GM23338 (cell line): ENCODE measurements at regions not wholly inside any gene's neighbourhood (a gene's known extent, or its start where the extent isn't known, plus 50 kb on each side); places are given as distances from the start of the nearest gene placed in this dataset.

Experiments
- ATAC-seq: fragments of 200-7000 bp; cut with Tn5 transposase; 3 replicates; pipeline ENCODE4 v1.9.1; 2020
- DNase-seq: peaks from one replicate; pipeline ENCODE4 v3.0.0-alpha.2; 2015; ENCODE audit warnings: low spot score
- H2AFZ ChIP-seq: fragments of 200-600 bp; sonication (generic); 2 replicates; pipeline ENCODE4 v1.8.0; 2016; ENCODE audit warnings: antibody characterized with exemption, mild to moderate bottlenecking, moderate library complexity
- H3F3A ChIP-seq: fragments of 200-600 bp; sonication (generic); replicated peaks from 2 replicates; pipeline ENCODE4 v1.8.0; 2017; ENCODE audit warnings: antibody characterized with exemption, mixed run types, low read depth
- H3K27ac ChIP-seq: fragments of 200-600 bp; sonication (generic); 2 replicates; pipeline ENCODE4 v1.6.1; 2016; ENCODE audit warnings: low read depth
- H3K27me3 ChIP-seq: fragments of 200-600 bp; sonication (generic); 2 replicates; pipeline ENCODE4 v1.8.0; 2016; ENCODE audit warnings: mild to moderate bottlenecking, mixed run types, moderate library complexity; ENCODE audit not compliant: insufficient read depth
- H3K36me3 ChIP-seq: fragments of 200-600 bp; sonication (generic); 2 replicates; pipeline ENCODE4 v1.8.0; 2016; ENCODE audit warnings: mild to moderate bottlenecking; ENCODE audit not compliant: insufficient read depth
- H3K4me1 ChIP-seq: fragments of 200-600 bp; sonication (generic); 2 replicates; pipeline ENCODE4 v1.8.0; 2016; ENCODE audit warnings: mild to moderate bottlenecking, moderate library complexity; ENCODE audit not compliant: insufficient read depth
- H3K4me2 ChIP-seq: fragments of 200-600 bp; sonication (generic); 2 replicates; pipeline ENCODE4 v1.7.1; 2017; ENCODE audit warnings: mixed run types
- H3K4me3 ChIP-seq: fragments of 200-600 bp; sonication (generic); 2 replicates; pipeline ENCODE4 v1.6.1; 2016; ENCODE audit warnings: mixed run types
- H3K79me2 ChIP-seq: fragments of 200-600 bp; sonication (generic); replicated peaks from 2 replicates; pipeline ENCODE4 v1.8.0; 2017; ENCODE audit warnings: mild to moderate bottlenecking; ENCODE audit not compliant: insufficient read depth
- H3K9me2 ChIP-seq: fragments of 200-600 bp; sonication (generic); 2 replicates; pipeline ENCODE4 v1.8.0; 2017; ENCODE audit not compliant: insufficient read depth
- H4K20me1 ChIP-seq: fragments of 200-600 bp; sonication (generic); replicated peaks from 2 replicates; pipeline ENCODE4 v1.8.0; 2017; ENCODE audit warnings: mild to moderate bottlenecking; ENCODE audit not compliant: insufficient read depth
- H3K27ac Mint-ChIP-seq: 2 replicates; pipeline ENCODE4 v1.8.0; 2020; ENCODE audit warnings: inconsistent platforms, mild to moderate bottlenecking, moderate library complexity, mixed read lengths
- H3K27me3 Mint-ChIP-seq: 3 replicates; pipeline ENCODE4 v1.8.0; 2022; ENCODE audit warnings: low read depth, mild to moderate bottlenecking, moderate library complexity, mixed read lengths, inconsistent platforms; ENCODE audit not compliant: insufficient read depth, poor library complexity
- H3K36me3 Mint-ChIP-seq: 3 replicates; pipeline ENCODE4 v1.8.0; 2021; ENCODE audit warnings: low read depth, mild to moderate bottlenecking, inconsistent platforms, moderate library complexity, mixed read lengths
- H3K4me1 Mint-ChIP-seq: 3 replicates; pipeline ENCODE4 v1.8.0; 2020; ENCODE audit warnings: mild to moderate bottlenecking, inconsistent platforms, mixed read lengths
- H3K4me3 Mint-ChIP-seq: 3 replicates; pipeline ENCODE4 v1.8.0; 2021; ENCODE audit warnings: moderate library complexity, mild to moderate bottlenecking, inconsistent platforms, mixed read lengths
- H3K9me3 Mint-ChIP-seq: 3 replicates; pipeline ENCODE4 v1.8.0; 2020; ENCODE audit warnings: moderate library complexity, mild to moderate bottlenecking, inconsistent platforms, mixed read lengths
- CREB1 ChIP-seq: fragments of 250-450 bp; sonication (Bioruptor Pico); IDR thresholded peaks from 2 replicates; pipeline ENCODE4 v1.5.0; 2020; ENCODE audit warnings: low read depth, mild to moderate bottlenecking, moderate library complexity
- EZH2 ChIP-seq: fragments of 200-600 bp; sonication (generic); IDR thresholded peaks from one replicate; pipeline ENCODE4 v1.8.0; 2017; ENCODE audit warnings: antibody characterized with exemption, mild to moderate bottlenecking, low read depth; ENCODE audit not compliant: unreplicated experiment
- EZH2phosphoT487 ChIP-seq: fragments of 200-600 bp; sonication (generic); IDR thresholded peaks from one replicate; pipeline ENCODE4 v1.8.1; 2018; ENCODE audit warnings: antibody characterized with exemption; ENCODE audit not compliant: unreplicated experiment
- JUNB ChIP-seq: IDR thresholded peaks from one replicate; pipeline ENCODE4 v1.6.1; 2016; ENCODE audit warnings: antibody characterized with exemption; ENCODE audit not compliant: unreplicated experiment
- NANOG ChIP-seq: IDR thresholded peaks from 2 replicates; pipeline ENCODE4 v1.6.1; 2016; ENCODE audit warnings: antibody characterized with exemption, borderline replicate concordance
- POLR2AphosphoS5 ChIP-seq: IDR thresholded peaks from 2 replicates; pipeline ENCODE4 v1.6.1; 2016; ENCODE audit warnings: antibody characterized with exemption, low read depth
- STAT1 ChIP-seq: IDR thresholded peaks from one replicate; pipeline ENCODE4 v1.6.1; 2016; ENCODE audit warnings: antibody characterized with exemption; ENCODE audit not compliant: unreplicated experiment
- ZNF114 ChIP-seq: fragments of 250-450 bp; sonication (Bioruptor Pico); IDR thresholded peaks from 2 replicates; pipeline ENCODE4 v1.5.0; 2020; ENCODE audit warnings: mild to moderate bottlenecking, moderate library complexity
- ZNF331 ChIP-seq: fragments of 250-450 bp; sonication (Bioruptor Pico); IDR thresholded peaks from 2 replicates; pipeline ENCODE4 v1.5.0; 2020; ENCODE audit warnings: low read depth, mild to moderate bottlenecking, moderate library complexity
- TF ChIP-seq, protein P1 (sequence below): IDR thresholded peaks from one replicate; pipeline ENCODE4 v1.6.1; 2018; ENCODE audit warnings: antibody characterized with exemption; ENCODE audit not compliant: unreplicated experiment
- TF ChIP-seq, protein P2 (sequence below): IDR thresholded peaks from 2 replicates; pipeline ENCODE4 v1.6.1; 2016; ENCODE audit warnings: antibody characterized with exemption
- TF ChIP-seq, protein P3 (sequence below), 2 experiments: fragments of 200-600 bp in 1 of 2; sonication (generic) in 1 of 2; conservative IDR thresholded peaks; 2 replicates each; pipeline versions ENCODE4 v1.5.1 to v1.6.1; 2016 to 2017; ENCODE audit warnings: antibody characterized with exemption in 2 of 2, low read depth in 2 of 2, mild to moderate bottlenecking in 2 of 2, moderate library complexity in 1 of 2
- TF ChIP-seq, protein P4 (sequence below): fragments of 250-450 bp; sonication (Bioruptor Pico); IDR thresholded peaks from 2 replicates; pipeline ENCODE4 v1.5.0; 2020; ENCODE audit warnings: mild to moderate bottlenecking, moderate library complexity

DNA sequence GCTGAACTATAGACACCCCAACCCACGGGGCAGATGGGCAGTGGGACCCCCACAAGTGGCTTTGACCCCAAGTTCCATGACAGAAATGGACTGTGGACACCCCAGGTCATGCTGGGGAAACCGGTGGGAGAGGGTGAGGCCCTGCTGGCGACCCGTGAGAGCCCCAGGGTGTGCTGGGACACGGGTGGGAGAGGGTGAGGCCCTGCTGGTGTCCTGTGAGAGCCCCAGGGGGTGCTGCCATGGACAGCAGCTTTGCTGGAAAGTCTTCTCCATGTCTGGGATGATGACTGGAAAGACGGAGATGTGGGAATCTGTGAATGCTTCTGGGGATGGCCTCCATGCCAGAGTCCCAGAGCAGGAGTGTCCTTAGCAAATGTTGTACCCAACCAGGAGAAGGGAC is 148.4 kb downstream of the URI1 start:
- no peaks in the 10 kb centered on the region; the same call in 2 of the 3 replicates for H3K9me3 Mint-ChIP-seq
- DNase-seq: no peak
- H3K9me2 ChIP-seq: peaks cover 5% of the 10 kb centered on the region; the same call in 1 of the 2 replicates
- peaks cover 9% of the 10 kb centered on the region for H3K27me3 Mint-ChIP-seq
- no peak overlapping the region for H3K27ac ChIP-seq
- H3K4me1 ChIP-seq: no peaks in the 10 kb centered on the region
- peaks cover 3% of the 10 kb centered on the region; the same call in 2 of the 3 replicates for H3K4me1 Mint-ChIP-seq
- no peaks in the 10 kb centered on the region for H4K20me1 ChIP-seq
- TF ChIP-seq, protein P1, sequence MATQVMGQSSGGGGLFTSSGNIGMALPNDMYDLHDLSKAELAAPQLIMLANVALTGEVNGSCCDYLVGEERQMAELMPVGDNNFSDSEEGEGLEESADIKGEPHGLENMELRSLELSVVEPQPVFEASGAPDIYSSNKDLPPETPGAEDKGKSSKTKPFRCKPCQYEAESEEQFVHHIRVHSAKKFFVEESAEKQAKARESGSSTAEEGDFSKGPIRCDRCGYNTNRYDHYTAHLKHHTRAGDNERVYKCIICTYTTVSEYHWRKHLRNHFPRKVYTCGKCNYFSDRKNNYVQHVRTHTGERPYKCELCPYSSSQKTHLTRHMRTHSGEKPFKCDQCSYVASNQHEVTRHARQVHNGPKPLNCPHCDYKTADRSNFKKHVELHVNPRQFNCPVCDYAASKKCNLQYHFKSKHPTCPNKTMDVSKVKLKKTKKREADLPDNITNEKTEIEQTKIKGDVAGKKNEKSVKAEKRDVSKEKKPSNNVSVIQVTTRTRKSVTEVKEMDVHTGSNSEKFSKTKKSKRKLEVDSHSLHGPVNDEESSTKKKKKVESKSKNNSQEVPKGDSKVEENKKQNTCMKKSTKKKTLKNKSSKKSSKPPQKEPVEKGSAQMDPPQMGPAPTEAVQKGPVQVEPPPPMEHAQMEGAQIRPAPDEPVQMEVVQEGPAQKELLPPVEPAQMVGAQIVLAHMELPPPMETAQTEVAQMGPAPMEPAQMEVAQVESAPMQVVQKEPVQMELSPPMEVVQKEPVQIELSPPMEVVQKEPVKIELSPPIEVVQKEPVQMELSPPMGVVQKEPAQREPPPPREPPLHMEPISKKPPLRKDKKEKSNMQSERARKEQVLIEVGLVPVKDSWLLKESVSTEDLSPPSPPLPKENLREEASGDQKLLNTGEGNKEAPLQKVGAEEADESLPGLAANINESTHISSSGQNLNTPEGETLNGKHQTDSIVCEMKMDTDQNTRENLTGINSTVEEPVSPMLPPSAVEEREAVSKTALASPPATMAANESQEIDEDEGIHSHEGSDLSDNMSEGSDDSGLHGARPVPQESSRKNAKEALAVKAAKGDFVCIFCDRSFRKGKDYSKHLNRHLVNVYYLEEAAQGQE: no peak
- no peak for TF ChIP-seq STAT1
- no peak for TF ChIP-seq EZH2phosphoT487
- TF ChIP-seq EZH2: no peak
- TF ChIP-seq POLR2AphosphoS5: no peak
- no peak for TF ChIP-seq JUNB
- no peak for TF ChIP-seq CREB1 (CRISPR knock-in tag)
- TF ChIP-seq, protein P2, sequence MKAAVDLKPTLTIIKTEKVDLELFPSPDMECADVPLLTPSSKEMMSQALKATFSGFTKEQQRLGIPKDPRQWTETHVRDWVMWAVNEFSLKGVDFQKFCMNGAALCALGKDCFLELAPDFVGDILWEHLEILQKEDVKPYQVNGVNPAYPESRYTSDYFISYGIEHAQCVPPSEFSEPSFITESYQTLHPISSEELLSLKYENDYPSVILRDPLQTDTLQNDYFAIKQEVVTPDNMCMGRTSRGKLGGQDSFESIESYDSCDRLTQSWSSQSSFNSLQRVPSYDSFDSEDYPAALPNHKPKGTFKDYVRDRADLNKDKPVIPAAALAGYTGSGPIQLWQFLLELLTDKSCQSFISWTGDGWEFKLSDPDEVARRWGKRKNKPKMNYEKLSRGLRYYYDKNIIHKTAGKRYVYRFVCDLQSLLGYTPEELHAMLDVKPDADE: no peak
- no peak for TF ChIP-seq ZNF331
- no peak for TF ChIP-seq ZNF114 (CRISPR knock-in tag)
- TF ChIP-seq, protein P3, sequence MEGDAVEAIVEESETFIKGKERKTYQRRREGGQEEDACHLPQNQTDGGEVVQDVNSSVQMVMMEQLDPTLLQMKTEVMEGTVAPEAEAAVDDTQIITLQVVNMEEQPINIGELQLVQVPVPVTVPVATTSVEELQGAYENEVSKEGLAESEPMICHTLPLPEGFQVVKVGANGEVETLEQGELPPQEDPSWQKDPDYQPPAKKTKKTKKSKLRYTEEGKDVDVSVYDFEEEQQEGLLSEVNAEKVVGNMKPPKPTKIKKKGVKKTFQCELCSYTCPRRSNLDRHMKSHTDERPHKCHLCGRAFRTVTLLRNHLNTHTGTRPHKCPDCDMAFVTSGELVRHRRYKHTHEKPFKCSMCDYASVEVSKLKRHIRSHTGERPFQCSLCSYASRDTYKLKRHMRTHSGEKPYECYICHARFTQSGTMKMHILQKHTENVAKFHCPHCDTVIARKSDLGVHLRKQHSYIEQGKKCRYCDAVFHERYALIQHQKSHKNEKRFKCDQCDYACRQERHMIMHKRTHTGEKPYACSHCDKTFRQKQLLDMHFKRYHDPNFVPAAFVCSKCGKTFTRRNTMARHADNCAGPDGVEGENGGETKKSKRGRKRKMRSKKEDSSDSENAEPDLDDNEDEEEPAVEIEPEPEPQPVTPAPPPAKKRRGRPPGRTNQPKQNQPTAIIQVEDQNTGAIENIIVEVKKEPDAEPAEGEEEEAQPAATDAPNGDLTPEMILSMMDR (conservative IDR thresholded peaks at IDR 0.05; ENCODE audit: low read depth in 2 of 2): no peak
- TF ChIP-seq, protein P4, sequence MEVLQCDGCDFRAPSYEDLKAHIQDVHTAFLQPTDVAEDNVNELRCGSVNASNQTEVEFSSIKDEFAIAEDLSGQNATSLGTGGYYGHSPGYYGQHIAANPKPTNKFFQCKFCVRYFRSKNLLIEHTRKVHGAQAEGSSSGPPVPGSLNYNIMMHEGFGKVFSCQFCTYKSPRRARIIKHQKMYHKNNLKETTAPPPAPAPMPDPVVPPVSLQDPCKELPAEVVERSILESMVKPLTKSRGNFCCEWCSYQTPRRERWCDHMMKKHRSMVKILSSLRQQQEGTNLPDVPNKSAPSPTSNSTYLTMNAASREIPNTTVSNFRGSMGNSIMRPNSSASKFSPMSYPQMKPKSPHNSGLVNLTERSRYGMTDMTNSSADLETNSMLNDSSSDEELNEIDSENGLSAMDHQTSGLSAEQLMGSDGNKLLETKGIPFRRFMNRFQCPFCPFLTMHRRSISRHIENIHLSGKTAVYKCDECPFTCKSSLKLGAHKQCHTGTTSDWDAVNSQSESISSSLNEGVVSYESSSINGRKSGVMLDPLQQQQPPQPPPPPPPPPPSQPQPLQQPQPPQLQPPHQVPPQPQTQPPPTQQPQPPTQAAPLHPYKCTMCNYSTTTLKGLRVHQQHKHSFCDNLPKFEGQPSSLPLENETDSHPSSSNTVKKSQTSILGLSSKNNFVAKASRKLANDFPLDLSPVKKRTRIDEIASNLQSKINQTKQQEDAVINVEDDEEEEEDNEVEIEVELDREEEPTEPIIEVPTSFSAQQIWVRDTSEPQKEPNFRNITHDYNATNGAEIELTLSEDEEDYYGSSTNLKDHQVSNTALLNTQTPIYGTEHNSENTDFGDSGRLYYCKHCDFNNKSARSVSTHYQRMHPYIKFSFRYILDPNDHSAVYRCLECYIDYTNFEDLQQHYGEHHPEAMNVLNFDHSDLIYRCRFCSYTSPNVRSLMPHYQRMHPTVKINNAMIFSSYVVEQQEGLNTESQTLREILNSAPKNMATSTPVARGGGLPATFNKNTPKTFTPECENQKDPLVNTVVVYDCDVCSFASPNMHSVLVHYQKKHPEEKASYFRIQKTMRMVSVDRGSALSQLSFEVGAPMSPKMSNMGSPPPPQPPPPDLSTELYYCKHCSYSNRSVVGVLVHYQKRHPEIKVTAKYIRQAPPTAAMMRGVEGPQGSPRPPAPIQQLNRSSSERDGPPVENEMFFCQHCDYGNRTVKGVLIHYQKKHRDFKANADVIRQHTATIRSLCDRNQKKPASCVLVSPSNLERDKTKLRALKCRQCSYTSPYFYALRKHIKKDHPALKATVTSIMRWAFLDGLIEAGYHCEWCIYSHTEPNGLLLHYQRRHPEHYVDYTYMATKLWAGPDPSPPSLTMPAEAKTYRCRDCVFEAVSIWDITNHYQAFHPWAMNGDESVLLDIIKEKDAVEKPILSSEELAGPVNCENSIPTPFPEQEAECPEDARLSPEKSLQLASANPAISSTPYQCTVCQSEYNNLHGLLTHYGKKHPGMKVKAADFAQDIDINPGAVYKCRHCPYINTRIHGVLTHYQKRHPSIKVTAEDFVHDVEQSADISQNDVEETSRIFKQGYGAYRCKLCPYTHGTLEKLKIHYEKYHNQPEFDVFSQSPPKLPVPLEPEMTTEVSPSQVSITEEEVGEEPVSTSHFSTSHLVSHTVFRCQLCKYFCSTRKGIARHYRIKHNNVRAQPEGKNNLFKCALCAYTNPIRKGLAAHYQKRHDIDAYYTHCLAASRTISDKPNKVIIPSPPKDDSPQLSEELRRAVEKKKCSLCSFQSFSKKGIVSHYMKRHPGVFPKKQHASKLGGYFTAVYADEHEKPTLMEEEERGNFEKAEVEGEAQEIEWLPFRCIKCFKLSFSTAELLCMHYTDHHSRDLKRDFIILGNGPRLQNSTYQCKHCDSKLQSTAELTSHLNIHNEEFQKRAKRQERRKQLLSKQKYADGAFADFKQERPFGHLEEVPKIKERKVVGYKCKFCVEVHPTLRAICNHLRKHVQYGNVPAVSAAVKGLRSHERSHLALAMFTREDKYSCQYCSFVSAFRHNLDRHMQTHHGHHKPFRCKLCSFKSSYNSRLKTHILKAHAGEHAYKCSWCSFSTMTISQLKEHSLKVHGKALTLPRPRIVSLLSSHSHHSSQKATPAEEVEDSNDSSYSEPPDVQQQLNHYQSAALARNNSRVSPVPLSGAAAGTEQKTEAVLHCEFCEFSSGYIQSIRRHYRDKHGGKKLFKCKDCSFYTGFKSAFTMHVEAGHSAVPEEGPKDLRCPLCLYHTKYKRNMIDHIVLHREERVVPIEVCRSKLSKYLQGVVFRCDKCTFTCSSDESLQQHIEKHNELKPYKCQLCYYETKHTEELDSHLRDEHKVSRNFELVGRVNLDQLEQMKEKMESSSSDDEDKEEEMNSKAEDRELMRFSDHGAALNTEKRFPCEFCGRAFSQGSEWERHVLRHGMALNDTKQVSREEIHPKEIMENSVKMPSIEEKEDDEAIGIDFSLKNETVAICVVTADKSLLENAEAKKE: no peak
- TF ChIP-seq NANOG: no peak
- no peak overlapping the region for H3K4me2 ChIP-seq
- H3K79me2 ChIP-seq: no peaks in the 10 kb centered on the region
- H3K36me3 ChIP-seq: no peaks in the 10 kb centered on the region
- ATAC-seq: no peak
- no peak overlapping the region for H2AFZ ChIP-seq
- H3K4me3 Mint-ChIP-seq: no peak overlapping the region
- H3K27ac Mint-ChIP-seq: no peak overlapping the region
- no peaks in the 10 kb centered on the region for H3F3A ChIP-seq
- H3K4me3 ChIP-seq: no peak overlapping the region
- H3K36me3 Mint-ChIP-seq: no peaks in the 10 kb centered on the region
- no peaks in the 10 kb centered on the region for H3K27me3 ChIP-seq
